Activated T-cell treated with anti-CD3 and anti-CD28 coated beads, Interleukin-2, amount 50 U/mL, for 72 hours (primary cell): ENCODE measurements at regions not wholly inside any gene's neighbourhood (a gene's known extent, or its start where the extent isn't known, plus 50 kb on each side); places are given as distances from the start of the nearest gene placed in this dataset.

Experiments used
- ATAC-seq, 2 donors: fragments of 150-1000 bp; cut with Tn5 transposase; replicated peaks in 1 of 2; 2 replicates each; pipeline ENCODE4 v1.10.0; 2021; ENCODE audit warnings: moderate library complexity in 2 of 2, mild to moderate bottlenecking in 1 of 2
- DNase-seq, 2 donors: peaks; one replicate each; pipeline ENCODE4 v3.0.0; 2021 to 2022; ENCODE audit warnings: mixed read lengths in 1 of 2
- H3K27ac Mint-ChIP-seq: one replicate; pipeline ENCODE4 v1.8.0; 2022; ENCODE audit warnings: mild to moderate bottlenecking, moderate library complexity, mixed read lengths
- H3K27me3 Mint-ChIP-seq: one replicate; pipeline ENCODE4 v1.8.0; 2022; ENCODE audit warnings: low read depth, mixed read lengths
- H3K36me3 Mint-ChIP-seq, 2 donors: one replicate each; pipeline ENCODE4 v1.8.0; 2022; ENCODE audit warnings: mixed read lengths in 2 of 2, mild to moderate bottlenecking in 1 of 2; ENCODE audit not compliant: insufficient read depth in 2 of 2
- H3K4me1 Mint-ChIP-seq: one replicate; pipeline ENCODE4 v1.8.0; 2022; ENCODE audit warnings: low read depth, mixed read lengths
- H3K4me3 Mint-ChIP-seq, 2 donors: one replicate each; pipeline ENCODE4 v1.8.0; 2022; ENCODE audit warnings: mild to moderate bottlenecking in 2 of 2, mixed read lengths in 2 of 2, moderate library complexity in 2 of 2
- H3K9me3 Mint-ChIP-seq, 2 donors: one replicate each; pipeline ENCODE4 v1.8.0; 2022; ENCODE audit warnings: mixed read lengths in 2 of 2

GRCh38 chr3:5310509-5310908 lies 123.0 kb downstream of the EDEM1 start:
- DNase-seq (no peak), ATAC-seq (no peak)
- no peaks in the 10 kb centered on the region for H3K27me3 Mint-ChIP-seq
- H3K36me3 Mint-ChIP-seq: no peaks in the 10 kb centered on the region
- H3K9me3 Mint-ChIP-seq: no peaks in the 10 kb centered on the region
- H3K4me3 Mint-ChIP-seq: no peak overlapping the region
- H3K27ac Mint-ChIP-seq: no peak overlapping the region
- H3K4me1 Mint-ChIP-seq: peaks cover 7% of the 10 kb centered on the region

GRCh38 chr3:5312290-5312689 lies 124.8 kb downstream of the EDEM1 start:
- ATAC-seq (peak; percentile 65 to 89), DNase-seq (no peak)
- Mint-ChIP-seq H3K9me3 (no peaks in the 10 kb centered on the region), H3K4me1 (peaks cover 7% of the 10 kb centered on the region), H3K27me3 (peaks cover 4% of the 10 kb centered on the region), H3K27ac (peak overlapping the region; percentile 58), H3K36me3 (no peaks in the 10 kb centered on the region), H3K4me3 (no peak overlapping the region)

- peaks cover 7% of the 10 kb centered on the region for H3K27me3 Mint-ChIP-seq
- DNase-seq (no peak), ATAC-seq (peak in 1 of 2 donors; percentile 37)
- no peak overlapping the region for H3K27ac Mint-ChIP-seq
- peaks cover 7% of the 10 kb centered on the region for H3K4me1 Mint-ChIP-seq
- H3K4me3 Mint-ChIP-seq: no peak overlapping the region
- H3K9me3 Mint-ChIP-seq: no peaks in the 10 kb centered on the region
- H3K36me3 Mint-ChIP-seq: no peaks in the 10 kb centered on the region
Observed at GRCh38 chr3:5314897-5315296, 127.4 kb downstream of the EDEM1 start.

- no peaks in the 10 kb centered on the region for H3K4me1 Mint-ChIP-seq
- no peak for ATAC-seq
- no peak overlapping the region for H3K27ac Mint-ChIP-seq
- DNase-seq: no peak
- no peak overlapping the region for H3K4me3 Mint-ChIP-seq
- H3K36me3 Mint-ChIP-seq: no peaks in the 10 kb centered on the region
- H3K9me3 Mint-ChIP-seq: peaks cover 0 to 2% of the 10 kb centered on the region in 2 donors
- H3K27me3 Mint-ChIP-seq: peaks cover 7% of the 10 kb centered on the region
Observed at GRCh38 chr3:5317557-5317956, 130.1 kb downstream of the EDEM1 start.

GRCh38 chr3:5319454-5319853 lies 131.9 kb downstream of the EDEM1 start:
- no peak overlapping the region for H3K4me3 Mint-ChIP-seq
- no peaks in the 10 kb centered on the region for H3K4me1 Mint-ChIP-seq
- no peak for ATAC-seq
- H3K27ac Mint-ChIP-seq: no peak overlapping the region
- peaks cover 0 to 2% of the 10 kb centered on the region in 2 donors for H3K9me3 Mint-ChIP-seq
- peaks cover 17% of the 10 kb centered on the region for H3K27me3 Mint-ChIP-seq
- H3K36me3 Mint-ChIP-seq: no peaks in the 10 kb centered on the region
- DNase-seq: no peak

GRCh38 chr3:5321666-5322340 lies 134.3 kb downstream of the EDEM1 start:
- Mint-ChIP-seq H3K4me3 (no peak overlapping the region), H3K4me1 (no peaks in the 10 kb centered on the region), H3K9me3 (peaks cover 0 to 6% of the 10 kb centered on the region in 2 donors), H3K27me3 (peaks cover 17% of the 10 kb centered on the region), H3K27ac (no peak overlapping the region), H3K36me3 (peaks cover 0 to 2% of the 10 kb centered on the region in 2 donors)
- DNase-seq: no peak
- no peak for ATAC-seq

GRCh38 chr3:5324780-5325179 lies 137.3 kb downstream of the EDEM1 start:
- Mint-ChIP-seq H3K9me3 (peaks cover 2 to 9% of the 10 kb centered on the region in 2 donors), H3K4me3 (no peak overlapping the region), H3K36me3 (peaks cover 0 to 2% of the 10 kb centered on the region in 2 donors), H3K27me3 (peaks cover 11% of the 10 kb centered on the region), H3K27ac (no peak overlapping the region), H3K4me1 (peaks cover 2% of the 10 kb centered on the region)
- no peak for ATAC-seq
- DNase-seq: no peak

- DNase-seq (peak; percentile 52 to 65), ATAC-seq (peak; percentile 94 to 95)
- H3K9me3 Mint-ChIP-seq: peaks cover 2 to 7% of the 10 kb centered on the region in 2 donors
- H3K4me1 Mint-ChIP-seq: peaks cover 40% of the 10 kb centered on the region
- peaks cover 11% of the 10 kb centered on the region for H3K27me3 Mint-ChIP-seq
- peak overlapping the region; percentile 60 to 79 for H3K4me3 Mint-ChIP-seq
- H3K27ac Mint-ChIP-seq: peak overlapping the region; percentile 77
- H3K36me3 Mint-ChIP-seq: peaks cover 0 to 2% of the 10 kb centered on the region in 2 donors
Observed at GRCh38 chr3:5330152-5330810, 142.8 kb downstream of the EDEM1 start.

- peaks cover 40% of the 10 kb centered on the region for H3K4me1 Mint-ChIP-seq
- peaks cover 2 to 3% of the 10 kb centered on the region in 2 donors for H3K9me3 Mint-ChIP-seq
- DNase-seq (no peak), ATAC-seq (no peak)
- peak overlapping the region in 1 of 2 donors; percentile 55 for H3K4me3 Mint-ChIP-seq
- no peaks in the 10 kb centered on the region for H3K36me3 Mint-ChIP-seq
- H3K27ac Mint-ChIP-seq: no peak overlapping the region
- peaks cover 11% of the 10 kb centered on the region for H3K27me3 Mint-ChIP-seq
Observed at GRCh38 chr3:5331567-5332269, 144.2 kb downstream of the EDEM1 start.

GRCh38 chr3:5332270-5332956 lies 144.9 kb downstream of the EDEM1 start:
- ATAC-seq (peak in 1 of 2 donors; percentile 35), DNase-seq (no peak)
- Mint-ChIP-seq H3K27ac (peak overlapping the region; percentile 2), H3K4me3 (peak overlapping the region in 1 of 2 donors; percentile 55), H3K27me3 (peaks cover 11% of the 10 kb centered on the region), H3K9me3 (peaks cover 0 to 2% of the 10 kb centered on the region in 2 donors), H3K4me1 (peaks cover 40% of the 10 kb centered on the region), H3K36me3 (no peaks in the 10 kb centered on the region)

- no peak for ATAC-seq
- no peak overlapping the region for H3K4me3 Mint-ChIP-seq
- H3K36me3 Mint-ChIP-seq: no peaks in the 10 kb centered on the region
- no peak for DNase-seq
- H3K9me3 Mint-ChIP-seq: no peaks in the 10 kb centered on the region
- no peak overlapping the region for H3K27ac Mint-ChIP-seq
- no peaks in the 10 kb centered on the region for H3K27me3 Mint-ChIP-seq
- no peaks in the 10 kb centered on the region for H3K4me1 Mint-ChIP-seq
Observed at GRCh38 chr3:5339967-5340535, 152.5 kb downstream of the EDEM1 start.

- Mint-ChIP-seq H3K4me3 (no peak overlapping the region), H3K27ac (no peak overlapping the region), H3K27me3 (no peaks in the 10 kb centered on the region), H3K36me3 (no peaks in the 10 kb centered on the region), H3K9me3 (no peaks in the 10 kb centered on the region), H3K4me1 (no peaks in the 10 kb centered on the region)
- DNase-seq (no peak), ATAC-seq (no peak)
Observed at GRCh38 chr3:5341610-5342009, 154.1 kb downstream of the EDEM1 start.
